NK-92 (cell line): ENCODE measurements at regions not wholly inside any gene's neighbourhood (a gene's known extent, or its start where the extent isn't known, plus 50 kb on each side); places are given as distances from the start of the nearest gene placed in this dataset.

ENCODE experiments used
- DNase-seq: peaks from one replicate; lab custom pipeline; 2025; ENCODE audit not compliant: unreplicated experiment; lab: John Stamatoyannopoulos, UW

- no peak for DNase-seq
These were observed 84.9 kb downstream of the MID1IP1 start for GRCh38 chrX:38886112-38886511.

- no peak for DNase-seq
These were observed 86.0 kb downstream of the MID1IP1 start for GRCh38 chrX:38887222-38887621.

GRCh38 chrX:38890326-38890725 is 89.1 kb downstream of the MID1IP1 start:
- no peak for DNase-seq

GRCh38 chrX:38890963-38891362 is 89.7 kb downstream of the MID1IP1 start:
- no peak for DNase-seq

- DNase-seq: no peak
These were observed 90.6 kb downstream of the MID1IP1 start for GRCh38 chrX:38891641-38892413.

GRCh38 chrX:38893441-38893840 is 92.2 kb downstream of the MID1IP1 start:
- DNase-seq: no peak

- DNase-seq: no peak
These were observed 94.5 kb downstream of the MID1IP1 start for GRCh38 chrX:38895775-38896174.

- no peak for DNase-seq
These were observed 95.6 kb downstream of the MID1IP1 start for GRCh38 chrX:38896724-38897298.

- DNase-seq: no peak
These were observed 97.0 kb downstream of the MID1IP1 start for GRCh38 chrX:38898261-38898660.

GRCh38 chrX:38899650-38900049 is 98.4 kb downstream of the MID1IP1 start:
- no peak for DNase-seq

- DNase-seq: no peak
These were observed 99.5 kb downstream of the MID1IP1 start for GRCh38 chrX:38900719-38901118.

GRCh38 chrX:38902972-38903492 is 101.8 kb downstream of the MID1IP1 start:
- DNase-seq: no peak

- DNase-seq: no peak
These were observed 115.5 kb downstream of the MID1IP1 start for GRCh38 chrX:38916801-38917200.

- no peak for DNase-seq
These were observed 116.7 kb downstream of the MID1IP1 start for GRCh38 chrX:38917954-38918353.

- DNase-seq: no peak
These were observed 117.9 kb downstream of the MID1IP1 start for GRCh38 chrX:38919202-38919601.

- no peak for DNase-seq
These were observed 118.7 kb downstream of the MID1IP1 start for GRCh38 chrX:38919853-38920528.

GRCh38 chrX:38923451-38923969 is 122.3 kb downstream of the MID1IP1 start:
- DNase-seq: no peak

GRCh38 chrX:38927592-38927991 is 126.3 kb downstream of the MID1IP1 start:
- no peak for DNase-seq

- no peak for DNase-seq
These were observed 128.7 kb downstream of the MID1IP1 start for GRCh38 chrX:38929966-38930421.

GRCh38 chrX:38930474-38930873 is 129.2 kb downstream of the MID1IP1 start:
- no peak for DNase-seq

- no peak for DNase-seq
These were observed 134.3 kb downstream of the MID1IP1 start for GRCh38 chrX:38935561-38935960.

- DNase-seq: no peak
These were observed 136.1 kb downstream of the MID1IP1 start for GRCh38 chrX:38937400-38937799.
